A673 (cell line): ENCODE measurements at regions not wholly inside any gene's neighbourhood (a gene's known extent, or its start where the extent isn't known, plus 50 kb on each side); places are given as distances from the start of the nearest gene placed in this dataset.

Experiments used
- BruUV-seq: library from RNA; stranded (reverse); fragments of 400-500 nt; replicated peaks from 2 replicates; lab custom pipeline; 2021; lab: Mats Ljungman, UMichigan
- CTCF ChIA-PET: fragments of 300-600 bp; sonication (Branson Sonifier 250); formaldehyde crosslinking; loops from one replicate; lab custom pipeline; 2022; ENCODE audit warnings: antibody characterized with exemption; lab: Charles Lee
- POLR2A ChIA-PET: fragments of 300-600 bp; sonication (Branson Sonifier 250); formaldehyde crosslinking; loops from one replicate; lab custom pipeline; 2022; ENCODE audit warnings: antibody characterized with exemption; ENCODE audit not compliant: low non-redundant PET; lab: Charles Lee
- DNase-seq: peaks from one replicate; pipeline ENCODE4 v3.0.0-alpha.2; 2015; ENCODE audit warnings: low spot score
- H3K27ac ChIP-seq: fragments of 200-600 bp; sonication (generic); 2 replicates; pipeline ENCODE4 v1.5.1; 2016; ENCODE audit warnings: mixed run types, low read depth, mild to moderate bottlenecking, mixed read lengths, antibody characterized with exemption, low read length; ENCODE audit not compliant: poor library complexity, severe bottlenecking
- H3K27me3 ChIP-seq: fragments of 200-600 bp; sonication (generic); replicated peaks from 2 replicates; pipeline ENCODE4 v1.6.1; 2017; ENCODE audit warnings: mixed run types, low read depth, mild to moderate bottlenecking, mixed read lengths, antibody characterized with exemption, low read length; ENCODE audit not compliant: insufficient read depth, poor library complexity
- H3K36me3 ChIP-seq: fragments of 200-600 bp; sonication (generic); 2 replicates; pipeline ENCODE4 v1.6.1; 2016; ENCODE audit warnings: mixed run types, mild to moderate bottlenecking, mixed read lengths, antibody characterized with exemption, low read length; ENCODE audit not compliant: insufficient read depth, poor library complexity, severe bottlenecking
- H3K4me1 ChIP-seq: fragments of 200-600 bp; sonication (generic); 2 replicates; pipeline ENCODE4 v1.6.1; 2017; ENCODE audit warnings: mixed run types, mild to moderate bottlenecking, mixed read lengths, antibody characterized with exemption, low read length; ENCODE audit not compliant: insufficient read depth, poor library complexity, severe bottlenecking
- H3K4me3 ChIP-seq: fragments of 200-600 bp; sonication (generic); 2 replicates; pipeline ENCODE4 v1.5.1; 2016; ENCODE audit warnings: low read depth, mixed run types, mild to moderate bottlenecking, mixed read lengths, low read length; ENCODE audit not compliant: poor library complexity, severe bottlenecking
- H3K9me3 ChIP-seq: fragments of 200-600 bp; sonication (generic); 2 replicates; pipeline ENCODE4 v1.6.1; 2016; ENCODE audit warnings: mixed run types, low read depth, mild to moderate bottlenecking, mixed read lengths, antibody characterized with exemption, low read length; ENCODE audit not compliant: poor library complexity, severe bottlenecking
- EZH2 ChIP-seq: fragments of 200-600 bp; sonication (generic); IDR thresholded peaks from 2 replicates; pipeline ENCODE4 v1.6.1; 2017; ENCODE audit warnings: borderline replicate concordance, low read depth, mild to moderate bottlenecking, mixed read lengths, antibody characterized with exemption, low read length; ENCODE audit not compliant: poor library complexity, severe bottlenecking
- intact Hi-C: fragments of 100-400 bp; cut with micrococcal nuclease; formaldehyde crosslinking; loops from one replicate; pipeline ENCODE4 v1.10.0; 2022; ENCODE audit not compliant: unreplicated experiment
- TF ChIP-seq, protein P1 (sequence below): fragments of 300-800, 200-600 bp; sonication (generic); conservative IDR thresholded peaks from 2 replicates; pipeline ENCODE4 v1.5.1; 2017; ENCODE audit warnings: low read depth, mild to moderate bottlenecking, antibody characterized with exemption, low read length, moderate library complexity, mixed read lengths

DNA sequence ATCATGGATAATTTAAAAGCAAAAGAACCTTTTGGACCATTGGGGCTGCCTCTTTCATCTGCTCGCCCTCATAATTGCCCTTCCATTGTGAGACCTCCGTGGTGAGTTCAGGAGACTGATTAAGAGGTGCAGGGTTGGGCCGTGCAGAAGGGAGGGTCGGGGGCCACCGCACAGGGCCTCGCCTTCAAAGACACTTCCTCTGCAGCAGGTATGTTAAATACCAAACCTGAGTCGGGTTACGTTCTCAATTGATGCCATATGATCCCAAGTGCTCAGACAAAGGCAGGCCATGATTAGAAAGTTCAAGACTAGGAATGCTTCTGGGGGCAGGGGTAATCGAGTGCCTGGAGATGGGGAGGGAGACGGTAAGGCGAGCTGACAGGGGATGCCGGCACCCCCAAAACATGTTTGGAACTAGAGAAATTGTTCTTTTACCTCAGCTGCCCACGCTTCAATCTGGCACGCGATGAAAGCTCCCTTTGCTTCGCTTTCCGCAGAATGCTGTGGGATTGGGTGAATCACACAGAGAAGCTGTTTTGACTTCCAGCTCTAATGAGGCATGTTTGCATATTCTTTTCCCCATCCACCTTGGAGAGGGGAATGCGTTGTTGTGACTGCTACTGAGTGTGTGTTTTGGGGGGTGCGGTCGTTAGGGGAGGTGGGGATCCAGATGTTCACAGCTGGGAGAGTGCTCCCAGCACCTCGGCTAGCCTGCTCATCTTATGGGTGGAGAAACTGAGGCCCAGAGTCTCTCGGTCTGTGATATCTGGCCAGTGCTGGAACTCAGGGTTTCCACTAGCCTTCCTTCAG is 309.1 kb downstream of the MYCN start:
- no peaks in the 10 kb centered on the region for H3K36me3 ChIP-seq
- ChIA-PET CTCF (no interaction called here), POLR2A (no interaction called here)
- peaks cover 6% of the 10 kb centered on the region for H3K27me3 ChIP-seq
- no peak overlapping the region for H3K27ac ChIP-seq
- BruUV-seq: no TSS peak
- DNase-seq: no peak
- H3K4me1 ChIP-seq: no peaks in the 10 kb centered on the region
- TF ChIP-seq EZH2: no peak
- TF ChIP-seq, protein P1, sequence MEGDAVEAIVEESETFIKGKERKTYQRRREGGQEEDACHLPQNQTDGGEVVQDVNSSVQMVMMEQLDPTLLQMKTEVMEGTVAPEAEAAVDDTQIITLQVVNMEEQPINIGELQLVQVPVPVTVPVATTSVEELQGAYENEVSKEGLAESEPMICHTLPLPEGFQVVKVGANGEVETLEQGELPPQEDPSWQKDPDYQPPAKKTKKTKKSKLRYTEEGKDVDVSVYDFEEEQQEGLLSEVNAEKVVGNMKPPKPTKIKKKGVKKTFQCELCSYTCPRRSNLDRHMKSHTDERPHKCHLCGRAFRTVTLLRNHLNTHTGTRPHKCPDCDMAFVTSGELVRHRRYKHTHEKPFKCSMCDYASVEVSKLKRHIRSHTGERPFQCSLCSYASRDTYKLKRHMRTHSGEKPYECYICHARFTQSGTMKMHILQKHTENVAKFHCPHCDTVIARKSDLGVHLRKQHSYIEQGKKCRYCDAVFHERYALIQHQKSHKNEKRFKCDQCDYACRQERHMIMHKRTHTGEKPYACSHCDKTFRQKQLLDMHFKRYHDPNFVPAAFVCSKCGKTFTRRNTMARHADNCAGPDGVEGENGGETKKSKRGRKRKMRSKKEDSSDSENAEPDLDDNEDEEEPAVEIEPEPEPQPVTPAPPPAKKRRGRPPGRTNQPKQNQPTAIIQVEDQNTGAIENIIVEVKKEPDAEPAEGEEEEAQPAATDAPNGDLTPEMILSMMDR: no peak
- intact Hi-C loops: no loop called here
- H3K9me3 ChIP-seq: no peaks in the 10 kb centered on the region
- no peak overlapping the region for H3K4me3 ChIP-seq

- CTCF ChIA-PET: no interaction called here
- intact Hi-C loops: no loop called here
- Histone ChIP-seq H3K9me3 (no peaks in the 10 kb centered on the region), H3K4me1 (no peaks in the 10 kb centered on the region), H3K27me3 (peaks cover 6% of the 10 kb centered on the region), H3K27ac (no peak overlapping the region), H3K36me3 (no peaks in the 10 kb centered on the region), H3K4me3 (no peak overlapping the region)
- no TSS peak for BruUV-seq
- TF ChIP-seq, protein P1: no peak
- TF ChIP-seq EZH2: no peak
- DNase-seq: no peak
- POLR2A ChIA-PET: no interaction called here
These were observed 308.3 kb downstream of the MYCN start for GRCh38 chr2:16248571-16249105.

GRCh38 chr2:16247326-16248122 is 307.2 kb downstream of the MYCN start:
- no peak for DNase-seq
- no TSS peak for BruUV-seq
- Histone ChIP-seq H3K4me1 (no peaks in the 10 kb centered on the region), H3K9me3 (no peaks in the 10 kb centered on the region), H3K4me3 (no peak overlapping the region), H3K27me3 (peaks cover 6% of the 10 kb centered on the region), H3K27ac (no peak overlapping the region), H3K36me3 (no peaks in the 10 kb centered on the region)
- ChIA-PET CTCF (no interaction called here), POLR2A (no interaction called here)
- no peak for TF ChIP-seq EZH2
- TF ChIP-seq, protein P1: no peak
- intact Hi-C loops: no loop called here
